ENCODE measurements at regions not wholly inside any gene's neighbourhood (a gene's known extent, or its start where the extent isn't known, plus 50 kb on each side); places are given as distances from the start of the nearest gene placed in this dataset.

DNA sequence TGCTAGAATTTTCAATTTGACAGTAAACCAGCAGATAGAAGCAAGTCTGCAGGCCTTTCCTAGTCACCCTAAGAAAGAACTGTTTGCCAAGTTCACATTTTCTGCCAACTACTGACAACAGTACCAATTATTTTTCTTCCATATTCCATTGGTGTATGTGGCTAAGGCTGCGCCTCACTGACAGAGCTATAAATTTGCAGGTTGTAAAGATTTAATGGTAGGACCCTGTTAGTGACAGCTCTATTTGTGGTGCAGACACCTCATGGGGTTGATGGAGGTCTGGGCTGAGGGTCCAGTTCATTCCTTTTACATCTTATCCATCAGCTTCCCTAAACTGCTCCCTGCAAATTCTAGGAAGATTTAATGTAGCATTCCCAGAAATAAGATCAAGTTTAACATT is 228.5 kb downstream of the FRK start:
- no peak for TF ChIP-seq POLR2A (IDR thresholded peaks at IDR 0.05)
- TF ChIP-seq, protein P1, sequence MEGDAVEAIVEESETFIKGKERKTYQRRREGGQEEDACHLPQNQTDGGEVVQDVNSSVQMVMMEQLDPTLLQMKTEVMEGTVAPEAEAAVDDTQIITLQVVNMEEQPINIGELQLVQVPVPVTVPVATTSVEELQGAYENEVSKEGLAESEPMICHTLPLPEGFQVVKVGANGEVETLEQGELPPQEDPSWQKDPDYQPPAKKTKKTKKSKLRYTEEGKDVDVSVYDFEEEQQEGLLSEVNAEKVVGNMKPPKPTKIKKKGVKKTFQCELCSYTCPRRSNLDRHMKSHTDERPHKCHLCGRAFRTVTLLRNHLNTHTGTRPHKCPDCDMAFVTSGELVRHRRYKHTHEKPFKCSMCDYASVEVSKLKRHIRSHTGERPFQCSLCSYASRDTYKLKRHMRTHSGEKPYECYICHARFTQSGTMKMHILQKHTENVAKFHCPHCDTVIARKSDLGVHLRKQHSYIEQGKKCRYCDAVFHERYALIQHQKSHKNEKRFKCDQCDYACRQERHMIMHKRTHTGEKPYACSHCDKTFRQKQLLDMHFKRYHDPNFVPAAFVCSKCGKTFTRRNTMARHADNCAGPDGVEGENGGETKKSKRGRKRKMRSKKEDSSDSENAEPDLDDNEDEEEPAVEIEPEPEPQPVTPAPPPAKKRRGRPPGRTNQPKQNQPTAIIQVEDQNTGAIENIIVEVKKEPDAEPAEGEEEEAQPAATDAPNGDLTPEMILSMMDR (IDR thresholded peaks at IDR 0.05 in 8 of 11, conservative IDR thresholded peaks at IDR 0.05 in 3 of 11): no peak
